ENCODE measurements at regions not wholly inside any gene's neighbourhood (a gene's known extent, or its start where the extent isn't known, plus 50 kb on each side); places are given as distances from the start of the nearest gene placed in this dataset.

DNA sequence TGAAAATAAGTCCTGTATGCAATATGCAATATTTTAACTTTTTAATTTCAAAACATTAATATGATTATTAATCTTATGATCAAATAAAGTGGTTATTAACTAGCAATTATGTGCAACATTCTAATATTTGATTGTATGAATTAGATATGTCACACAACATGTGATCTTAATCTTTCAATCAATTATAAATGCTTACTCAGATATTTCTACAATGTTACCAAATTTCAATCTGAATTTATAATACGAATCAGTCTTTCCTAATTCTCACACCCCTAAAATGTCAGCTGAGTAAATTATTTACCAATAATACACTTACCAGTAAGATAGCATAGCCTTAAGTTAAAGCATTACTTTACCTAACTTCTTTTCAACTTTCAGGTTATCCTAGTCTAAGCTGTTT lies 186.3 kb downstream of the CALCRL start:
- no peak for TF ChIP-seq POLR2A (IDR thresholded peaks at IDR 0.05)
- TF ChIP-seq, protein P1, sequence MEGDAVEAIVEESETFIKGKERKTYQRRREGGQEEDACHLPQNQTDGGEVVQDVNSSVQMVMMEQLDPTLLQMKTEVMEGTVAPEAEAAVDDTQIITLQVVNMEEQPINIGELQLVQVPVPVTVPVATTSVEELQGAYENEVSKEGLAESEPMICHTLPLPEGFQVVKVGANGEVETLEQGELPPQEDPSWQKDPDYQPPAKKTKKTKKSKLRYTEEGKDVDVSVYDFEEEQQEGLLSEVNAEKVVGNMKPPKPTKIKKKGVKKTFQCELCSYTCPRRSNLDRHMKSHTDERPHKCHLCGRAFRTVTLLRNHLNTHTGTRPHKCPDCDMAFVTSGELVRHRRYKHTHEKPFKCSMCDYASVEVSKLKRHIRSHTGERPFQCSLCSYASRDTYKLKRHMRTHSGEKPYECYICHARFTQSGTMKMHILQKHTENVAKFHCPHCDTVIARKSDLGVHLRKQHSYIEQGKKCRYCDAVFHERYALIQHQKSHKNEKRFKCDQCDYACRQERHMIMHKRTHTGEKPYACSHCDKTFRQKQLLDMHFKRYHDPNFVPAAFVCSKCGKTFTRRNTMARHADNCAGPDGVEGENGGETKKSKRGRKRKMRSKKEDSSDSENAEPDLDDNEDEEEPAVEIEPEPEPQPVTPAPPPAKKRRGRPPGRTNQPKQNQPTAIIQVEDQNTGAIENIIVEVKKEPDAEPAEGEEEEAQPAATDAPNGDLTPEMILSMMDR (IDR thresholded peaks at IDR 0.05) = no peak

Data from heart left ventricle (tissue), 13 donors.